Glutamatergic neuron (in vitro differentiated cells): ENCODE measurements at regions not wholly inside any gene's neighbourhood (a gene's known extent, or its start where the extent isn't known, plus 50 kb on each side); places are given as distances from the start of the nearest gene placed in this dataset.
"Not testable (repeated sequence)": the region's sequence is repeated elsewhere in the genome, so short reads cannot be mapped to it uniquely, and the experiment has no call there.

ENCODE experiments used
- DNase-seq: peaks from one replicate; pipeline ENCODE4 v3.0.0; 2022
- H3K27ac Mint-ChIP-seq: one replicate; pipeline ENCODE4 v1.8.0; 2020; ENCODE audit warnings: mild to moderate bottlenecking, mixed read lengths, inconsistent platforms; ENCODE audit not compliant: unreplicated experiment
- H3K27me3 Mint-ChIP-seq: one replicate; pipeline ENCODE4 v1.8.0; 2020; ENCODE audit warnings: mild to moderate bottlenecking, moderate library complexity, mixed read lengths, inconsistent platforms; ENCODE audit not compliant: unreplicated experiment
- H3K36me3 Mint-ChIP-seq: one replicate; pipeline ENCODE4 v1.8.0; 2020; ENCODE audit warnings: mild to moderate bottlenecking, mixed read lengths, inconsistent platforms; ENCODE audit not compliant: unreplicated experiment
- H3K4me1 Mint-ChIP-seq: one replicate; pipeline ENCODE4 v1.8.0; 2020; ENCODE audit warnings: mild to moderate bottlenecking, low read depth, mixed read lengths, inconsistent platforms; ENCODE audit not compliant: unreplicated experiment
- H3K4me3 Mint-ChIP-seq: one replicate; pipeline ENCODE4 v1.8.0; 2020; ENCODE audit warnings: mild to moderate bottlenecking, mixed read lengths, inconsistent platforms; ENCODE audit not compliant: unreplicated experiment
- H3K9me3 Mint-ChIP-seq: one replicate; pipeline ENCODE4 v1.8.0; 2020; ENCODE audit warnings: mild to moderate bottlenecking, moderate library complexity, mixed read lengths, inconsistent platforms; ENCODE audit not compliant: unreplicated experiment
- CTCF ChIP-seq: fragments of 200-600 bp; sonication (generic); IDR thresholded peaks from one replicate; pipeline ENCODE4 v1.5.0; 2021; ENCODE audit not compliant: partially characterized antibody, unreplicated experiment

- no peaks in the 10 kb centered on the region for H3K9me3 Mint-ChIP-seq
- no peak for DNase-seq
- TF ChIP-seq CTCF, result no peak
- no peak overlapping the region for H3K4me3 Mint-ChIP-seq
- peak overlapping the region; percentile 89 for H3K27ac Mint-ChIP-seq
- H3K27me3 Mint-ChIP-seq, result peaks cover 2% of the 10 kb centered on the region
- H3K36me3 Mint-ChIP-seq, result no peaks in the 10 kb centered on the region
- H3K4me1 Mint-ChIP-seq, result peaks cover 14% of the 10 kb centered on the region
Measured at GRCh38 chr18:11366410-11366809, 217.0 kb upstream of the PIEZO2 start.

GRCh38 chr18:11362856-11363255 lies 213.5 kb upstream of the PIEZO2 start:
- Mint-ChIP-seq H3K27me3 (peaks cover 2% of the 10 kb centered on the region), H3K36me3 (no peaks in the 10 kb centered on the region), H3K27ac (no peak overlapping the region), H3K4me1 (peaks cover 11% of the 10 kb centered on the region), H3K4me3 (no peak overlapping the region), H3K9me3 (no peaks in the 10 kb centered on the region)
- TF ChIP-seq CTCF, result no peak
- no peak for DNase-seq

GRCh38 chr18:11361862-11362261 lies 212.5 kb upstream of the PIEZO2 start:
- H3K4me3 Mint-ChIP-seq, H3K4me1 Mint-ChIP-seq, DNase-seq, H3K9me3 Mint-ChIP-seq, H3K27ac Mint-ChIP-seq, H3K36me3 Mint-ChIP-seq, H3K27me3 Mint-ChIP-seq: not testable (repeated sequence)

- peaks cover 2% of the 10 kb centered on the region for H3K27me3 Mint-ChIP-seq
- H3K4me1 Mint-ChIP-seq, result no peaks in the 10 kb centered on the region
- no peaks in the 10 kb centered on the region for H3K36me3 Mint-ChIP-seq
- TF ChIP-seq CTCF, result no peak
- no peaks in the 10 kb centered on the region for H3K9me3 Mint-ChIP-seq
- H3K4me3 Mint-ChIP-seq, result no peak overlapping the region
- H3K27ac Mint-ChIP-seq, result no peak overlapping the region
- no peak for DNase-seq
Measured at GRCh38 chr18:11357678-11358077, 208.3 kb upstream of the PIEZO2 start.

GRCh38 chr18:11344576-11344975 lies 195.2 kb upstream of the PIEZO2 start:
- peaks cover 23% of the 10 kb centered on the region for H3K36me3 Mint-ChIP-seq
- not testable (repeated sequence) for H3K27me3 Mint-ChIP-seq, H3K27ac Mint-ChIP-seq, H3K4me3 Mint-ChIP-seq, DNase-seq, H3K4me1 Mint-ChIP-seq
- peaks cover 10% of the 10 kb centered on the region for H3K9me3 Mint-ChIP-seq

- H3K27ac Mint-ChIP-seq, result no peak overlapping the region
- H3K36me3 Mint-ChIP-seq, result peaks cover 16% of the 10 kb centered on the region
- TF ChIP-seq CTCF, result no peak
- no peak for DNase-seq
- peaks cover 8% of the 10 kb centered on the region for H3K9me3 Mint-ChIP-seq
- H3K4me3 Mint-ChIP-seq, result no peak overlapping the region
- no peaks in the 10 kb centered on the region for H3K4me1 Mint-ChIP-seq
- H3K27me3 Mint-ChIP-seq, result peaks cover 2% of the 10 kb centered on the region
Measured at GRCh38 chr18:11343096-11343495, 193.7 kb upstream of the PIEZO2 start.

GRCh38 chr18:11342115-11342514 lies 192.7 kb upstream of the PIEZO2 start:
- H3K36me3 Mint-ChIP-seq, result peaks cover 16% of the 10 kb centered on the region
- H3K4me1 Mint-ChIP-seq, H3K27ac Mint-ChIP-seq, H3K4me3 Mint-ChIP-seq, H3K9me3 Mint-ChIP-seq, H3K27me3 Mint-ChIP-seq, DNase-seq: not testable (repeated sequence)
